GM12873 (cell line): ENCODE measurements at regions not wholly inside any gene's neighbourhood (a gene's known extent, or its start where the extent isn't known, plus 50 kb on each side); places are given as distances from the start of the nearest gene placed in this dataset.

ENCODE experiments used
- CTCF ChIP-seq: IDR thresholded peaks from 2 replicates; pipeline ENCODE4 v1.5.1; 2012; ENCODE audit warnings: low read depth, mild to moderate bottlenecking, moderate library complexity, low read length, control low read depth; ENCODE audit not compliant: insufficient read depth; ENCODE audit errors: missing control alignments

GRCh38 chr2:144650907-144651306 lies 131.0 kb upstream of the ZEB2 start:
- TF ChIP-seq CTCF = no peak

- TF ChIP-seq CTCF = no peak
These were observed 129.0 kb upstream of the ZEB2 start for GRCh38 chr2:144648837-144649465.

- no peak for TF ChIP-seq CTCF
These were observed 125.3 kb upstream of the ZEB2 start for GRCh38 chr2:144645083-144645778.

- TF ChIP-seq CTCF = no peak
These were observed 124.6 kb upstream of the ZEB2 start for GRCh38 chr2:144644549-144644948.

- no peak for TF ChIP-seq CTCF
These were observed 123.8 kb upstream of the ZEB2 start for GRCh38 chr2:144643537-144644336.

GRCh38 chr2:144642856-144643255 lies 122.9 kb upstream of the ZEB2 start:
- no peak for TF ChIP-seq CTCF

- no peak for TF ChIP-seq CTCF
These were observed 122.2 kb upstream of the ZEB2 start for GRCh38 chr2:144642131-144642530.
